Natural killer cell treated with Interleukin-12 subunit alpha and Interleukin-12 subunit beta and Interleukin-15 and Interleukin-18, amount 100 ng/mL, for 72 hours (primary cell): ENCODE measurements at regions not wholly inside any gene's neighbourhood (a gene's known extent, or its start where the extent isn't known, plus 50 kb on each side); places are given as distances from the start of the nearest gene placed in this dataset.

Source experiments
- ATAC-seq, 2 donors: fragments of 150-1000 bp; cut with Tn5 transposase in 1 of 2; sonication (Bioruptor Pico), chemical (Tn5 transposase) in 1 of 2; 2 replicates each; pipeline ENCODE4 v1.10.0; 2021
- DNase-seq: peaks from one replicate; pipeline ENCODE4 v3.0.0; 2022; ENCODE audit warnings: low spot score
- H3K27ac Mint-ChIP-seq, 2 donors: 1 replicate in 1 of 2; 2 replicates in 1 of 2; pipeline ENCODE4 v1.8.0; 2022; ENCODE audit warnings: mixed read lengths in 2 of 2, mild to moderate bottlenecking in 1 of 2, moderate library complexity in 1 of 2
- H3K27me3 Mint-ChIP-seq, 2 donors: 1 replicate in 1 of 2; 2 replicates in 1 of 2; pipeline ENCODE4 v1.8.0; 2022; ENCODE audit warnings: mixed read lengths in 2 of 2
- H3K36me3 Mint-ChIP-seq: one replicate; pipeline ENCODE4 v1.8.0; 2022; ENCODE audit warnings: mixed read lengths
- H3K4me1 Mint-ChIP-seq, 2 donors: 1 replicate in 1 of 2; 2 replicates in 1 of 2; pipeline ENCODE4 v1.8.0; 2022; ENCODE audit warnings: low read depth in 2 of 2, mixed read lengths in 2 of 2, mild to moderate bottlenecking in 1 of 2
- H3K4me3 Mint-ChIP-seq: one replicate; pipeline ENCODE4 v1.8.0; 2022; ENCODE audit warnings: mixed read lengths
- H3K9me3 Mint-ChIP-seq: 2 replicates; pipeline ENCODE4 v1.8.0; 2022; ENCODE audit warnings: mixed read lengths

- no peaks in the 10 kb centered on the region for H3K9me3 Mint-ChIP-seq
- ATAC-seq: no peak
Measured at GRCh38 chr5:62692946-62693713, 114.5 kb downstream of the LRRC70 start.

GRCh38 chr5:62691946-62692345 lies 113.3 kb downstream of the LRRC70 start:
- no peak overlapping the region for H3K27ac Mint-ChIP-seq
- no peak overlapping the region for H3K4me3 Mint-ChIP-seq
- no peaks in the 10 kb centered on the region for H3K27me3 Mint-ChIP-seq
- no peak for ATAC-seq
- DNase-seq: no peak
- no peaks in the 10 kb centered on the region for H3K36me3 Mint-ChIP-seq
- no peaks in the 10 kb centered on the region for H3K9me3 Mint-ChIP-seq
- no peaks in the 10 kb centered on the region for H3K4me1 Mint-ChIP-seq

More at GRCh38 chr5:62692946-62693713, 114.5 kb downstream of the LRRC70 start:
- H3K4me1 Mint-ChIP-seq: no peaks in the 10 kb centered on the region
- DNase-seq: no peak
- no peaks in the 10 kb centered on the region for H3K36me3 Mint-ChIP-seq
- no peaks in the 10 kb centered on the region for H3K27me3 Mint-ChIP-seq
- H3K27ac Mint-ChIP-seq: no peak overlapping the region
- no peak overlapping the region for H3K4me3 Mint-ChIP-seq

DNA sequence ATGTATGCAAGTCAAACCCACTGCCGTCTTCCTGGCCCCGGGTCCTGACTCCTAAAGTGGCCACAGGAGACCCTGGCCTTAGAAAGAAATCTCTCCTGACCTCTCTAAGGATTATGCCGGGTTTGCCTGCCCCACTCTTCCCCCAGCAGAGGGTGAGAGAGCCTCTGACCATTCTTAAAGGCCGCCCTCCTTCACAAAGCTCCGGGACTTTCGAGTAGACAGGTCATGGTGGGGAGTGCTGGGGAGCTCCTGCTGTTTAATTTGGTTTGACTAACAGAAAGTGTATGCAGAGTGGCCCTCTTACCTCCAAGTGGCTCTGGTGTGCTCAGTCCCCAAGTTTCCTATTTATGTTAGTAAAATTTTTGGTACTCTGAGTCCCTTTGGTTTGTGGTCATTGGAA lies 111.8 kb downstream of the LRRC70 start:
- Mint-ChIP-seq H3K27ac (peak overlapping the region in 1 of 2 donors; percentile 22), H3K4me1 (no peaks in the 10 kb centered on the region), H3K4me3 (no peak overlapping the region), H3K36me3 (no peaks in the 10 kb centered on the region), H3K27me3 (no peaks in the 10 kb centered on the region), H3K9me3 (no peaks in the 10 kb centered on the region)
- DNase-seq (no peak), ATAC-seq (no peak)

- Mint-ChIP-seq H3K27ac (peak overlapping the region in 1 of 2 donors; percentile 22), H3K27me3 (no peaks in the 10 kb centered on the region), H3K36me3 (no peaks in the 10 kb centered on the region), H3K4me3 (no peak overlapping the region), H3K4me1 (no peaks in the 10 kb centered on the region), H3K9me3 (no peaks in the 10 kb centered on the region)
- ATAC-seq (no peak), DNase-seq (no peak)
Measured at GRCh38 chr5:62689599-62690368, 111.2 kb downstream of the LRRC70 start.

- no peak overlapping the region for H3K27ac Mint-ChIP-seq
- H3K27me3 Mint-ChIP-seq: no peaks in the 10 kb centered on the region
- no peaks in the 10 kb centered on the region for H3K36me3 Mint-ChIP-seq
- no peaks in the 10 kb centered on the region for H3K9me3 Mint-ChIP-seq
- no peak for DNase-seq
- no peak overlapping the region for H3K4me3 Mint-ChIP-seq
- H3K4me1 Mint-ChIP-seq: no peaks in the 10 kb centered on the region
- ATAC-seq: no peak
Measured at GRCh38 chr5:62686692-62687091, 108.1 kb downstream of the LRRC70 start.

- no peak overlapping the region for H3K27ac Mint-ChIP-seq
- H3K27me3 Mint-ChIP-seq: no peaks in the 10 kb centered on the region
- H3K4me3 Mint-ChIP-seq: no peak overlapping the region
- DNase-seq (no peak), ATAC-seq (no peak)
- no peaks in the 10 kb centered on the region for H3K9me3 Mint-ChIP-seq
- H3K4me1 Mint-ChIP-seq: no peaks in the 10 kb centered on the region
- H3K36me3 Mint-ChIP-seq: no peaks in the 10 kb centered on the region
Measured at GRCh38 chr5:62685221-62685620, 106.6 kb downstream of the LRRC70 start.

DNA sequence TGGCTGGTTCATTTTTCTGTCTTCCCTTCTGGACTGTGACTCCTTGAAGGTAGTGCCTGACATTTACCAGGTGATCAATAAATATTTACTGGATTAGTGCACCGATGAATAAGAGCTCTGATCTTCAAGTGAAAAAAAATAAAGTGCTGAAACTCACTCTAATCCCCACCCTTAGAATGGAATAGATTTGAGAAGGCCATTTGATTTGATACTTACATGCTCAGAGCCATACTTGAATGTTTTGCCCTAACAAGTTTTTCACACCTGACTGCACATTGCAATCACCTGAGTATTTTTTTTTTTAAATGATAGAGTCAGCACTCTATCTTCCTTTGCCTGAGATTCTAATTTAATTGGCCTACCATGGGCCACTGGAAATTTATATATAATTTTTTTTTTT lies 105.7 kb downstream of the LRRC70 start:
- no peaks in the 10 kb centered on the region for H3K27me3 Mint-ChIP-seq
- H3K9me3 Mint-ChIP-seq: no peaks in the 10 kb centered on the region
- H3K27ac Mint-ChIP-seq: no peak overlapping the region
- H3K4me3 Mint-ChIP-seq: no peak overlapping the region
- no peak for ATAC-seq
- DNase-seq: no peak
- no peaks in the 10 kb centered on the region for H3K36me3 Mint-ChIP-seq
- no peaks in the 10 kb centered on the region for H3K4me1 Mint-ChIP-seq

DNA sequence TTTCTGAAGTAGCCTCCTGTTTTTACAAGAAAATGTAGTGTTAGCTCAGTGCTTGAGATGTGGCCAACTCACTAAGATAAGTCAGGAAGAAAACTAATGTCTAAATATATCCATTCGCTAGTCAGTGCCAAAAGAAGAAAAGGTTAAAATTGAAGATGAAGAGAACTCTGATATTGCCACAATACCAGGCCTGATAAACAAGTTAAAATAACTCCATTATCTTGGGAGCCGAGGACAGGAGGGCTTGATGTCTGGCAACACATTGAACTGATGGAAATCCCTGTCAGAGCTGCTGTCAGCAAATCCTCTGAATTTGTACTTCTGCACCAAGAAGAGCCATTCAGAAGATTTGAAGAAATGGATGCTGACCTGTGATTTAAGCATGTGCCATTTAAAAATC lies 103.4 kb downstream of the LRRC70 start:
- ATAC-seq: no peak
- Mint-ChIP-seq H3K27me3 (peaks cover 0 to 4% of the 10 kb centered on the region in 2 donors), H3K27ac (no peak overlapping the region), H3K4me3 (no peak overlapping the region), H3K9me3 (peaks cover 5% of the 10 kb centered on the region), H3K4me1 (no peaks in the 10 kb centered on the region), H3K36me3 (no peaks in the 10 kb centered on the region)
- DNase-seq: no peak

GRCh38 chr5:62681117-62681850 lies 102.7 kb downstream of the LRRC70 start:
- H3K9me3 Mint-ChIP-seq: peaks cover 5% of the 10 kb centered on the region
- no peak overlapping the region for H3K27ac Mint-ChIP-seq
- peaks cover 0 to 4% of the 10 kb centered on the region in 2 donors for H3K27me3 Mint-ChIP-seq
- no peak overlapping the region for H3K4me3 Mint-ChIP-seq
- no peaks in the 10 kb centered on the region for H3K4me1 Mint-ChIP-seq
- peaks cover 5% of the 10 kb centered on the region for H3K36me3 Mint-ChIP-seq
- no peak for DNase-seq
- ATAC-seq: no peak

GRCh38 chr5:62680121-62680520 lies 101.5 kb downstream of the LRRC70 start:
- peaks cover 15% of the 10 kb centered on the region for H3K36me3 Mint-ChIP-seq
- H3K9me3 Mint-ChIP-seq: peaks cover 12% of the 10 kb centered on the region

More at GRCh38 chr5:62680121-62680520, 101.5 kb downstream of the LRRC70 start:
- Mint-ChIP-seq H3K4me3 (no peak overlapping the region), H3K27ac (peak overlapping the region in 1 of 2 donors; percentile 37), H3K4me1 (no peaks in the 10 kb centered on the region), H3K27me3 (peaks cover 4 to 9% of the 10 kb centered on the region in 2 donors)
- no peak for ATAC-seq
- no peak for DNase-seq
